ENCODE measurements at regions not wholly inside any gene's neighbourhood (a gene's known extent, or its start where the extent isn't known, plus 50 kb on each side); places are given as distances from the start of the nearest gene placed in this dataset.

- TF ChIP-seq POLR2AphosphoS5 (IDR thresholded peaks at IDR 0.05; ENCODE audit: borderline replicate concordance, low read depth, low read length) (no peak), EZH2 (IDR thresholded peaks at IDR 0.05) (no peak), FOXP2 (optimal IDR thresholded peaks at IDR 0.05; ENCODE audit: control extremely low read depth, extremely low read length, insufficient read depth) (no peak)
These were observed 619.0 kb downstream of the KCTD12 start for GRCh38 chr13:76267216-76267615.
